ENCODE measurements at regions not wholly inside any gene's neighbourhood (a gene's known extent, or its start where the extent isn't known, plus 50 kb on each side); places are given as distances from the start of the nearest gene placed in this dataset.

GRCh38 chr2:8525236-8525581, 156.6 kb upstream of the ID2 start:
- no peak for DNase-seq

- DNase-seq: no peak
Observed at GRCh38 chr2:8525582-8526402, 156.1 kb upstream of the ID2 start.

GRCh38 chr2:8526403-8526696, 155.5 kb upstream of the ID2 start:
- no peak for DNase-seq

- no peak for DNase-seq
Observed at GRCh38 chr2:8527031-8527430, 154.8 kb upstream of the ID2 start.

GRCh38 chr2:8527676-8528075, 154.2 kb upstream of the ID2 start:
- no peak for DNase-seq

- no peak for DNase-seq
Observed at GRCh38 chr2:8528863-8529262, 153.0 kb upstream of the ID2 start.

GRCh38 chr2:8529706-8530277, 152.1 kb upstream of the ID2 start:
- no peak for DNase-seq

GRCh38 chr2:8531481-8531880, 150.4 kb upstream of the ID2 start:
- no peak for DNase-seq

GRCh38 chr2:8532438-8532837, 149.4 kb upstream of the ID2 start:
- no peak for DNase-seq

- no peak for DNase-seq
Observed at GRCh38 chr2:8533923-8534322, 147.9 kb upstream of the ID2 start.

- no peak for DNase-seq
Observed at GRCh38 chr2:8534386-8534728, 147.5 kb upstream of the ID2 start.

GRCh38 chr2:8534729-8535468, 147.0 kb upstream of the ID2 start:
- no peak for DNase-seq

- DNase-seq: no peak
Observed at GRCh38 chr2:8535469-8535795, 146.4 kb upstream of the ID2 start.

GRCh38 chr2:8535821-8536685, 145.8 kb upstream of the ID2 start:
- DNase-seq: no peak

- DNase-seq: no peak
Observed at GRCh38 chr2:8536686-8537561, 144.9 kb upstream of the ID2 start.

- no peak for DNase-seq
Observed at GRCh38 chr2:8537562-8538155, 144.2 kb upstream of the ID2 start.

- no peak for DNase-seq
Observed at GRCh38 chr2:8538531-8538930, 143.3 kb upstream of the ID2 start.

- DNase-seq: no peak
Observed at GRCh38 chr2:8538931-8539621, 142.8 kb upstream of the ID2 start.

GRCh38 chr2:8539743-8540551, 141.9 kb upstream of the ID2 start:
- no peak for DNase-seq

- no peak for DNase-seq
Observed at GRCh38 chr2:8540552-8541055, 141.3 kb upstream of the ID2 start.

GRCh38 chr2:8541223-8541622, 140.6 kb upstream of the ID2 start:
- no peak for DNase-seq
